HG02623 (cell line): ENCODE measurements at regions not wholly inside any gene's neighbourhood (a gene's known extent, or its start where the extent isn't known, plus 50 kb on each side); places are given as distances from the start of the nearest gene placed in this dataset.

Experiments used
- ATAC-seq: cut with Tn5 transposase; IDR thresholded peaks from one replicate; pipeline ENCODE4 v1.9.1; 2021; ENCODE audit warnings: moderate library complexity; ENCODE audit not compliant: unreplicated experiment

DNA sequence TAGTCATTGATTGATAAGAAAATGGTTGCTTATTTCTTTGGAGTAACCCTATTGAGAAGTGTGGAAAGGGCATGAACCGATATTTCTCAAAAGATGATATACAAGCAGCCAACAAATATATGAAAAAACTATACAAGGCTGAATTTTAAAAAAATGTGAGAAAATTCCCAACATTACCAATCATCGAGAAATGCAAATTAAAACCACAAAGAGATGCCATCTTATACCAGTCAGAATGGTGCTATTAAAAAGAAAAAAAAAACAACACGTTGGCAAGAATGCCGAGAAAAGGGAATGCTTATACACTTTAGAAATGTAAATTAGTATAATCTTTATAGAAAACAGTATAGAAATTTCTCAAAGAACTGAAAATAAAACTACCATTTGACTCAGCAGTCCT, 77.7 kb upstream of the ROBO1 start:
- ATAC-seq, result no peak

DNA sequence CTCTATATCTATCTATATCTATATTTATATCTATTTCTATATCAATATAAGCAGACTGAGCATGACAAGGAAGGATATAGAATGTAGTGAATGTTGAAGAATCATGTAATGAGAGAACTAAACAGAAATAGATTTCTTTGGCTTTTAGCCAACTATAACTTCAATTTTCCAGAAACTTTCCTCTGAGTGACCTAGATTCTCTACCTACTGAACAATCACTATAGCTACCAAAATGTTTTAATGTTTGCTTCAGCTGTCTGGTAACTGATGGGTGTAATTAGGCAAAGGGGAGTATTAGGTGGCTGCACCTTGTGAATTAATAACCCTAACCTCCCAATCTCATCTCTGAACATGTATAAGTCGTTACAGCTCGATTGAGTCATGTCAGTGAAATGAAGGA, 76.4 kb upstream of the ROBO1 start:
- no peak for ATAC-seq

DNA sequence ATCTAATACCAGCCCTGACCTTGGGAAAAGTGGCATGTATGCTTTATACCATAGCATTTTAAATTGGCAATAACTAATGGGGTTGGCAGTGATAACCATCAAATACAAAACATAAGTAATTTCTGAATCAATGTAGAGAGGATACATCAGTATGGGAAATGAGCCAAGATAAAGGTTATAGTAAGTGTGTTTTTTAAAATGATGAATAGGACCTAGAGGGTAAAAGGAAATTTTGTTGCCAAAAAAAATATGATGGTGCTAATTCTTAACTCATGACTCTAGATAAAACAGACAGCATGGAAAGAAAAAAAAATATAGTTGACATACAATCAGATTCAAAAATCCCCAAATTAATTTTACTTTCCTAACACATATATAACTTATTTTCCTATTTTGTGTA, 75.4 kb upstream of the ROBO1 start:
- no peak for ATAC-seq

DNA sequence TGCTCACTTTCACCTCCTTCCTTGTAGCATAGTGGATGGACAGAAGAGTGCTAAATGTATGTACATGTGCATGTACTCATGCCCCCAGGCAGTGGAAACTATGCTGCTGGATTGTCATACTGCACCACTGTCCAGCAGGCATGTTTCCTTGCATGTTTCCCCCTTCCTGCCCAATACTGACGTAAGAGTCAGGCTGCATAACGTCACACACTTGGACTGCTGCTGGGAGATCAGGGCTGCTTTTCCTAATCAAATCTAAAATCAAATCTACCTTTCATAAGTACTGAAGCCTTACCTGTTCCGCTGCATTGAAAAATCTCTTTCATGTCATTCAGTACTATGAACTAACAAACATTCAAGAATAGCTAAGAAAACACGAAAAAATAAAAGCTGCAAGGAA, 67.9 kb upstream of the ROBO1 start:
- no peak for ATAC-seq

DNA sequence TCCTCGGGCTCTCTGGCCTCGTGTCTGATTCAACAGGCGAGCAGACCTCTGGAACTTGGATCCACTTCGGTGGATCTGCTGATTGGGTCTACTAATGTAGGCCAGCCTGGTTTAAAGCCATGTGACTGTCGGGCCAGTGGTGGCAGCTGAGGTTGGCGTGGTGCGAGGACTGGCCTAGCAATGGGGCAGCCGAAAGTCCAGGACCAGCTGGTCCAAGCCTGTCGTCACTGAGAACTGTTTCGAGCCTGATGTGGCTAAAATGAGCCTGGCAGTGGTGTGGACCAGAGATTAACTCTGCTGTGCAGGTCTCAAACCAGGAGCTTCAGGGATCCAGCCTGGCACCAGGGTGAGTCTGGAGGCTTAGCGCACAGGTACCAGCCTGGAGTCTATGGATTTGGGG, 56.4 kb upstream of the ROBO1 start:
- ATAC-seq, result no peak

DNA sequence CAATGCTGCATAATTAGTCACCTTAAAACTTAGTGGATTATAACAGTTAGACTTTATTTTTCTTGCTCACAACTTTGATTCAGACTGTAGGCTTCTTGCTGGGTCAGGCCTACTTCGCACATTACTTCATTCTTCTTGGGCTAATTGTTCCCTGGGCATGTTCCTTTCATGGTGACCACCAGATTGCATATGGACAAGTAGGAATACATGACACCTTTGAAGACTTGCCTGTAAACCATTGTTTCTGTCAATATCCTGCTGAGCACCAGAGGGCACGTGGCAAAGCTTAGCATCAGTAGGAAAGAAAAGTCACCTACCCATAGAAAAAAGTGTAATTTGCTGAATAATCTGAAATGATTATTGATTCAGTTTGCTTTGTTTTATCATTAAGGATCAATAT, 54.3 kb upstream of the ROBO1 start:
- ATAC-seq, result no peak

DNA sequence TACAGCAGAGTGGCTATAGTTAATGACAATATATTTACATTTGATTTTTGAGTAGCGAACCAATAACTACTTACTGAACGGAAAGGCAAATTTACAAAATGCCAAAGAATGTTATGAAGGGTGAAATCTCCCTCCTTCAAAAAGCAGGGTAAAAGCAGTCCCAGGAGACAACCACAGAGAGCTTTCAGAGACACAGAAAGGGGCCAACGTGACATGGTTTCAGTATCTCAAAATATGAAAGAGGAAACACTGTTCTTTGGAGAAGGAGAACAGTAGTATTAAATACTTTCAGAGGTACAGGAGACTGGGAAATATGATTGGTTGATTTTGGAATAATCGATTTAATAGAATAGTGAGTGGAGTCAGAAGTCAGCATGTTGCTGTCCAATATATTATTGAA, 52.3 kb upstream of the ROBO1 start:
- no peak for ATAC-seq

DNA sequence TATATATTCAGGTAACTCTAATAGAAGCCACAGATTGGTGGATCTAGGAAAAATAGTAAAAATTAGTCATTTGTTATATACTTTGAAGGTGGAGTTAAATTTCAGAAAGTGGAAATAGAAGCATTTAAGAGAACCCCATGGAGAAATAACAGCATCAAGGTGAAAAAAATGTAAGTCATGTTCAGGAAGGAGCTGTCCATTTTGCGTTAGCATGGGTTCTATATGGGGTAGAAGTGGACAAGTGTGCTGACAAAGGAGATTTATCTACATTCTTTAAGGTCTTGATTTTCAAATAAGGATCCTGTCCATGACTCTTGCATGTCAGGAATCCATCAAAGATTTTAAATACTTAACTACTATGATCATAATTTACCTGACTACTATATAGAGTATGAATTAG, 50.2 kb upstream of the ROBO1 start:
- ATAC-seq, result no peak
